GM13977 (cell line): ENCODE measurements at regions not wholly inside any gene's neighbourhood (a gene's known extent, or its start where the extent isn't known, plus 50 kb on each side); places are given as distances from the start of the nearest gene placed in this dataset.
"Not testable (repeated sequence)": the region's sequence is repeated elsewhere in the genome, so short reads cannot be mapped to it uniquely, and the experiment has no call there.

Experiments
- DNase-seq: peaks from one replicate; pipeline ENCODE4 v3.0.0; 2012; ENCODE audit warnings: low spot score
- in situ Hi-C: fragments of 300-500 bp; cut with MboI; formaldehyde crosslinking; loops from one replicate; pipeline ENCODE4 v1.12.0; 2022; ENCODE audit warnings: low sequenced_read_pairs, low pct_unique_long_range_greater_than_20kb, mixed read lengths, inconsistent platforms; ENCODE audit not compliant: unreplicated experiment
- TF ChIP-seq, protein P1 (sequence below): IDR thresholded peaks from 2 replicates; pipeline ENCODE4 v1.5.1; 2012; ENCODE audit warnings: mild to moderate bottlenecking, control low read depth; ENCODE audit not compliant: insufficient read depth; ENCODE audit errors: extremely low read depth, missing control alignments

DNA sequence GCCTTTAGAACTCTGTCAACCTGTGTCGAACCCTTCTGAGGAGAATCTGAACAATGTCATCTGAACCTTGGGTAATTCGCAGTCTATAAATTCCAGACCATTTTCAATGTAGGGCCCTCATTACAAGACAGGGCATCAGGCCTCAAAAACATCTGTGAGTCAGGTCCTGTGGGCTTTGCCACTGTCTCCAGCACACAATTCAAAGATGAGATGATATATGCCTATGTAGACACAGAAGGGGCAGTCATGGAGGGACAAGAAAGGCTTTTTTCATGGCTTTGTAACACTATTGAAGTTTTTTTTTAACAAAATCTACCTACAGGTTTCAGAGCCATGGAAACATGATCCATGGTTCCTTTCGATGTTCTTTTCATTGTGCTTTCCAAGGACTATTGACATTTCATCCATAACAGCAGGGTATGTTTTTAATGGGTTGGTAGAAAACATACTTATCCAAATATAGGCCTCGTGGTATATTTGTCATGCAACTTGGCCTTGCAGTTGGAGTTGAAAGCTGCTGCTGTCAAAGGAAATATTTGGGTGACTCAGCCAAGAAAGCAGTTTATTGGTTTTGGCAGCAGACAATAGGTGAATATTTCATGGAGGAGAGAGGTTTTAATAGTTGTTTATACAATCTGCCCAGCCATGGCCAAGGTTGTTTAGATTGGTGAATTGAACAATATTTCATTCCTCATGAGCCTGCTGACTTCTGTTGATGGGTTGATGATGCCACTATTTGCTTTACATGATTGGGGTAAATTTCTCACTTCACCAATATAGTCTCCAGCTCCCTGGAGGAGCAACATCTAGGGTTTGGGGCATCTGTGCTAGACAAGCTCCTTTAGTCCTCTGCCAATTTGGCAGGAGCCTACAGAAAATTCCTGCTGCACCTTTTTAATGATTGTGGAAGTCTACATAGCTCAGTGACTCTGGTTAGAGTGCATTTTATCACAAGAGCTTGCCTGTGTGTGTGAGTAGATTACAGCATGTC is 158.4 kb upstream of the TMEM72 start:
- TF ChIP-seq, protein P1, sequence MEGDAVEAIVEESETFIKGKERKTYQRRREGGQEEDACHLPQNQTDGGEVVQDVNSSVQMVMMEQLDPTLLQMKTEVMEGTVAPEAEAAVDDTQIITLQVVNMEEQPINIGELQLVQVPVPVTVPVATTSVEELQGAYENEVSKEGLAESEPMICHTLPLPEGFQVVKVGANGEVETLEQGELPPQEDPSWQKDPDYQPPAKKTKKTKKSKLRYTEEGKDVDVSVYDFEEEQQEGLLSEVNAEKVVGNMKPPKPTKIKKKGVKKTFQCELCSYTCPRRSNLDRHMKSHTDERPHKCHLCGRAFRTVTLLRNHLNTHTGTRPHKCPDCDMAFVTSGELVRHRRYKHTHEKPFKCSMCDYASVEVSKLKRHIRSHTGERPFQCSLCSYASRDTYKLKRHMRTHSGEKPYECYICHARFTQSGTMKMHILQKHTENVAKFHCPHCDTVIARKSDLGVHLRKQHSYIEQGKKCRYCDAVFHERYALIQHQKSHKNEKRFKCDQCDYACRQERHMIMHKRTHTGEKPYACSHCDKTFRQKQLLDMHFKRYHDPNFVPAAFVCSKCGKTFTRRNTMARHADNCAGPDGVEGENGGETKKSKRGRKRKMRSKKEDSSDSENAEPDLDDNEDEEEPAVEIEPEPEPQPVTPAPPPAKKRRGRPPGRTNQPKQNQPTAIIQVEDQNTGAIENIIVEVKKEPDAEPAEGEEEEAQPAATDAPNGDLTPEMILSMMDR: no peak
- in situ Hi-C loops: no loop called here
- no peak for DNase-seq

DNA sequence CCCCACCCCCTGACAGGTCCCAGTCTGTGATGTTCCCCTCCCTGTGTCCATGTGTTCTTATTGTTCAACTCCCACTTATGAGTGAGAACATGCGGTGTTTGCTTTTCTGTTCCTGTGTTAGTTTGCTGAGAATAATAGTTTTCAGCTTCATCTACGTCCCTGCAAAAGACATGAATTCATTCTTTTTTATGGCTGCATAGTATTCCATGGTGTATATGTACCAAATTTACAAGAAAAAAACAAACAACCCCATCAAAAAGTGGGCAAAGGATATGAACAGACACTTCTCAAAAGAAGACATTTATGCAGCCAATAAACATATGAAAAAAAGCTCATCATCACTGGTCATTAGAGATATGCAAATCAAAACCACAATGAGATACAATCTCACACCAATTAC is 156.8 kb upstream of the TMEM72 start:
- in situ Hi-C loops, DNase-seq: not testable (repeated sequence)

DNA sequence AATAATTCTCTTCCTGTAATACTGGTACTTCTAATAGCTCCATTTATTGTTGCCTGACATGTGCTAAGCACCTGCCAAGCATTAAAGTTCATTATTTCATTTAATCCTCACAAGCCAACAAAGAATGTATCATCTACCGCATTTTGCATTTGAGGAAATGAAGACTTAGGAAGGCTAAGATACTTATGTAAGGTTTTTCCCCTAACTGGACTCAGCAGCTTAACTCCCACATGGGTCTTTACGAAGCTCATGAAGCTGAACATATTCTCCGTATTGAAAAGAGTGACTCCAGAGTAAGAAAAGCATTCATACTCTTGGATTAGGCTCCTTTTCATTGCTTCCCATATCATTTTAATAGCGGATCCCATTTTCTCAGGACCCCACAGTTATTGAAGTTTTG is 155.7 kb upstream of the TMEM72 start:
- no peak for DNase-seq
- TF ChIP-seq, protein P1: no peak
- in situ Hi-C loops: no loop called here

DNA sequence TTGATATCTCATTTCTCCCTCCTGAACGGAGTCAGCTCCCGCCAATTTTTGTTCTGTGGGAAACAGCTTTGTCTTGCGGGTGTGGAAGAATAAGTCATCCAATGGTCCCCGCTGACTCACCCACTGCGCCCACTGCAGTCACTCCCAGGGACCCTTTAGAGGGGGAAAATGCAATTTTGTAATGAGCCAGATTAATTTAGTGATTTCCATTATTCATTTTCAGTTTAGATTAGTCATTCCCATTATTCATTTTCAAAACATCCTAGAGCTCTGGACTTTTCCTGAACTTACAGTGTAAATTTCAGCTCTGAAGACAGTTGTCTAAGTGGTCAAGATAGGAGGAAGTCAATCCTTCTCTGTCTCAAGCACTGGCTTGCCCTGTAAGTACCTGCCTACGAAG is 154.9 kb upstream of the TMEM72 start:
- in situ Hi-C loops: no loop called here
- TF ChIP-seq, protein P1: no peak
- DNase-seq: no peak

DNA sequence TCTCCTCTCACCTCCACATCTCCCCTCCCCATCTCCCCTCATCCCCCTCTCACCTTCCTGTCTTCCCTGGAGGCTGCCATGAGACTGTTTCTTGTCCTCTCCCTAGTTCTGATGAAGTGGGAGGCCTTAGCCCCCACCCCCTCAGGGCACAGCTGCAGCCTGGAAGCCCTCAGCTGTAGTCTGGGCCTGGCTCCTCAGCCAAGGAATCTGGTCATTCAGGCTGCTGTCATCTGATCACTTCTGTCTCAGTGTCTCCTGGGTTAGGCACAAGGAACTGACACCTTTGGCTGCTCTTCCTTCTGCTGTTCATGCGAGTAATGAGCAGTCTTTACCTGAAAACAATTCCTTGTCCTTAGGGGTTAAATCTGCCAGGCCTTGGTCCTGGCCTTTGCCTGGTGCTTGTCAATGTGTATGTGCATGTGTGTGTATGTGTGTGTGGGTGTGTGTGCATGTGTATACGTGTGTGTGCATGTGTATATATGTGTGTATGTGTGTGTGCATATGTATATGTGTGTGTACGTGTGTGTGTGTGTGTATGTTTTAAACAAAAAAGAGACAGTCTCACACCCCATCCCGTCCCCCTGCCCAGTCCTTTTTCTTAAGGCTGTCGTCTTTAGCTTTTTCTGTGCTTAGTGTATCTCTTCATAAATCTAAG is 153.5 kb upstream of the TMEM72 start:
- no peak for DNase-seq
- TF ChIP-seq, protein P1: no peak
- in situ Hi-C loops: no loop called here

DNA sequence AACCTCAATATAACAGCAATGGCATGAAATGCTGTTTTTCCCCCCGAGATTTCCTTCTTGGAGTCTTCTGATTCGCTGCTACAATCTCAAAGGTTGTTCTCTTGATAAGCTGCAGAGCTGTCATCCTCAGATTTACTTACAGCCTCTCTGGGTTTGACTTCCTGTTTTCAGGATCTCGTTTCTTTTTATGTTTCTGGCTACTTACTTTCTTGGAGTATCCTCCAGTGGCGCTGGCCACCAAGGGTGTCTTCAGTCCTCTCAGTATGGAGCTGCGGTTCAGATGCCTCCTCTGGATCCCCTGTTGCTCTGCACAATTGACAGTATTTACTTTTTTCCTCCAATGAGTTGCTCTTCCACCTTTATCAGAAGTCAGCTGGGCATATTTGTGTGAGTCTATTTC is 152.0 kb upstream of the TMEM72 start:
- no peak for DNase-seq
- in situ Hi-C loops: no loop called here
- TF ChIP-seq, protein P1: no peak

DNA sequence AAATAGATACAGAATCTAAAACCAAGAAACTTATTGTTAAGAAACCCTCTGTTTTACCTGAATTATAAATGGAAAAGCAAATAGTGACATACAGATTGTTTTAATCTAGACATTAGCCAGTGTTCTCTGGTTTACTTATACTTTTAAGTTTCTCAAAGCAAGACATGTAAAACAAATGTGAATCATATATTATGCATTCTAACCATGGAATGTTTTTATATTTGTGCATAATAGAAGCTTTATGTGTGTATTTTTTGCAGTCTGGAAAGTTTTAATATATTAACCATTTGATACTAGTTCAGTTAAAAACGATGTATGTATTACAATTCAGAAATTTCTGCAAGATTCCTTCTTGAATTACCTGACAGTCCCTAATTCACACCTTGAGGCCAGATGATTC is 150.6 kb upstream of the TMEM72 start:
- in situ Hi-C loops: no loop called here
- TF ChIP-seq, protein P1: no peak
- DNase-seq: no peak
